ENCODE measurements at regions not wholly inside any gene's neighbourhood (a gene's known extent, or its start where the extent isn't known, plus 50 kb on each side); places are given as distances from the start of the nearest gene placed in this dataset.

DNA sequence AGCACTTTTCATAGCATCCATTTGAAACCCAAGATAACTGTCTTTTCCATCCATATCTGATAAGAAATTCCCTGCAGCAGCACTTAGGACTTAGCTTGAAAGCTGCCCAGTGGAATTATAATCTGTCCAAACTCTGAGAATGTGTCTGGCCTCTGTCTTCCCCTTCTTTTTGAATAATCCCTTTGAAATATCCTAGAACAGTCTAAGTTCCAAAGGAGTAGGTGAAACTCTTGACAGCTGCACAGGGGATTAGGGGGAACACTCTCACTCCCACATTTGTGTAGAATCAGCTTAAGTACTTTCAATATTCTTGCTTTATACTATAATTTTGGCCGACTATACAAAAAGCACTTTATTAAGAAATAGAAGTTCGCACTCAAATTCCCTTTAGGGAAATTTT, 157.7 kb downstream of the PAPSS1 start:
- Histone ChIP-seq H3K36me3 (no peaks in the 10 kb centered on the region), H3K27me3 (no peaks in the 10 kb centered on the region), H3K4me3 (no peak overlapping the region), H3K4me1 (no peaks in the 10 kb centered on the region), H3K27ac (no peak overlapping the region), H3K9me3 (peaks cover 0 to 21% (median 0%) of the 10 kb centered on the region in 3 donors)
- no peak for ATAC-seq
- TF ChIP-seq EP300 (IDR thresholded peaks at IDR 0.05) (no peak), POLR2A (IDR thresholded peaks at IDR 0.05) (no peak), POLR2AphosphoS5 (IDR thresholded peaks at IDR 0.05) (no peak)
- TF ChIP-seq, protein P1, sequence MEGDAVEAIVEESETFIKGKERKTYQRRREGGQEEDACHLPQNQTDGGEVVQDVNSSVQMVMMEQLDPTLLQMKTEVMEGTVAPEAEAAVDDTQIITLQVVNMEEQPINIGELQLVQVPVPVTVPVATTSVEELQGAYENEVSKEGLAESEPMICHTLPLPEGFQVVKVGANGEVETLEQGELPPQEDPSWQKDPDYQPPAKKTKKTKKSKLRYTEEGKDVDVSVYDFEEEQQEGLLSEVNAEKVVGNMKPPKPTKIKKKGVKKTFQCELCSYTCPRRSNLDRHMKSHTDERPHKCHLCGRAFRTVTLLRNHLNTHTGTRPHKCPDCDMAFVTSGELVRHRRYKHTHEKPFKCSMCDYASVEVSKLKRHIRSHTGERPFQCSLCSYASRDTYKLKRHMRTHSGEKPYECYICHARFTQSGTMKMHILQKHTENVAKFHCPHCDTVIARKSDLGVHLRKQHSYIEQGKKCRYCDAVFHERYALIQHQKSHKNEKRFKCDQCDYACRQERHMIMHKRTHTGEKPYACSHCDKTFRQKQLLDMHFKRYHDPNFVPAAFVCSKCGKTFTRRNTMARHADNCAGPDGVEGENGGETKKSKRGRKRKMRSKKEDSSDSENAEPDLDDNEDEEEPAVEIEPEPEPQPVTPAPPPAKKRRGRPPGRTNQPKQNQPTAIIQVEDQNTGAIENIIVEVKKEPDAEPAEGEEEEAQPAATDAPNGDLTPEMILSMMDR (IDR thresholded peaks at IDR 0.05): no peak
- WGBS, 2 donors (ENCODE audit: low coverage in 1 of 2): 88 to 100% methylated on average over 2 of the region's 2 CpGs

DNA sequence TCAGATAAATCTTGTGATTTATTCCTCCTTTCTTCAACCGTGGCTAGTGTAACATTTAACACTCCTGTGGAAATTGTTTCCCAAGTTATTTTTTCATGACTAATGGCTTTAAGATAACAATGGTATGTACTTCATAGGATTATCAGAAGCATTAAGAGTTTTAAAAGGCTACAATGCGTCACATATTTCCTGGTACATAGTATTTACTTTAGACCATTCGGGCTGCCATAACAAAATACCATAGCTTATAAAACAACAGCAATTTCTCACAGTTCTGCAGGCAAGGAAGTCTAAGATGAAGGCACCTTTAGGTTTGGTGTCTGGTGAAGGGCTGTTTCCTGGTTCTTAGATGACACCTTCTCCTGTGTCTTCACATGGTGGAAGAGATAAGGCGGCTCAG, 158.6 kb downstream of the PAPSS1 start:
- Histone ChIP-seq H3K4me1 (no peaks in the 10 kb centered on the region), H3K36me3 (no peaks in the 10 kb centered on the region), H3K4me3 (no peak overlapping the region), H3K27me3 (no peaks in the 10 kb centered on the region), H3K9me3 (peaks cover 0 to 21% (median 0%) of the 10 kb centered on the region in 3 donors), H3K27ac (no peak overlapping the region)
- TF ChIP-seq EP300 (IDR thresholded peaks at IDR 0.05): no peak
- TF ChIP-seq, protein P1 (IDR thresholded peaks at IDR 0.05): no peak
- TF ChIP-seq POLR2A (IDR thresholded peaks at IDR 0.05): no peak
- TF ChIP-seq POLR2AphosphoS5 (IDR thresholded peaks at IDR 0.05): no peak
- WGBS, 2 donors (ENCODE audit: low coverage in 1 of 2): 36 to 47% methylated on average over 4 of the region's 4 CpGs
- ATAC-seq: no peak

DNA sequence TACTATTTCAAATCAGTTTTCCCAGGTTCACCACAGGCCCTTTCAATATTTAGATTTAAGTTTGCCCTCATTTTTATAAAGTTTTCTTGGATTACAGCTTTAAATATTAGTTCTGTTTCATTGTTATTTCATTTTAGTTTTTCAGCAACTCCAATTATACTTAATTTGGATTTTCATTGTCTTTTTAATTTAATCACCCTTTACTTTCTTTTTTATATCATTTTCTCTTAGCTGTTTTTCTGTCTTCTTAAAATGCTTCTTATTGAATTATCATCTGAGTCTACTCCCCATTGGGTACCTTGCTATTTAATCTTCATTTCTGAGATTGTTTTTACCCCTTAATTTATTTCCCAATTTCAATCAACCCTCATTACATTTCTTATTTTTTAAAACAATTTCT, 160.4 kb downstream of the PAPSS1 start:
- no peak for ATAC-seq
- Histone ChIP-seq H3K4me3 (no peak overlapping the region), H3K27ac (no peak overlapping the region), H3K36me3 (no peaks in the 10 kb centered on the region), H3K9me3 (peaks cover 0 to 16% (median 0%) of the 10 kb centered on the region in 3 donors), H3K4me1 (no peaks in the 10 kb centered on the region), H3K27me3 (no peaks in the 10 kb centered on the region)
- no peak for TF ChIP-seq POLR2A (IDR thresholded peaks at IDR 0.05)

DNA sequence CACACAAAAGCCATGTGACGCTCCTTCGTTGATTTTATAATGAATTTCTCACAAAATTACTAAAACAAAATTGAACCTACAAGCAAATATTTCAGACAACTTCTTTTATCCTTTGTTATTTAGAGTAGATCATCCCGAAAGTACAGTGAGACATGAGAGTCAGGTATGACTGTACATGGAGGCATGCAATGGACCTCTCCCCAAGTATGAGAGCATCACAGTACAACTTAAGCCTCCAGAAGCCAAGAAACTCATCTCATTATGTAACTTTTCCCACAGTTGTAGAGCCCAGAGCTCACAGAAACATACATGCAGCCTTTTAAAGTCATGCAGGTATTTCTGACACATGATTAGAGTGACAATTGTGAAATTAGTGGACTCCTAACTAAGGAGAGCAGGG, 167.7 kb downstream of the PAPSS1 start:
- no peak for ATAC-seq
- H3K4me3 ChIP-seq: no peak overlapping the region
- 69 to 90% methylated on average over 3 of the region's 3 CpGs for WGBS, 2 donors (ENCODE audit: low coverage in 1 of 2)

DNA sequence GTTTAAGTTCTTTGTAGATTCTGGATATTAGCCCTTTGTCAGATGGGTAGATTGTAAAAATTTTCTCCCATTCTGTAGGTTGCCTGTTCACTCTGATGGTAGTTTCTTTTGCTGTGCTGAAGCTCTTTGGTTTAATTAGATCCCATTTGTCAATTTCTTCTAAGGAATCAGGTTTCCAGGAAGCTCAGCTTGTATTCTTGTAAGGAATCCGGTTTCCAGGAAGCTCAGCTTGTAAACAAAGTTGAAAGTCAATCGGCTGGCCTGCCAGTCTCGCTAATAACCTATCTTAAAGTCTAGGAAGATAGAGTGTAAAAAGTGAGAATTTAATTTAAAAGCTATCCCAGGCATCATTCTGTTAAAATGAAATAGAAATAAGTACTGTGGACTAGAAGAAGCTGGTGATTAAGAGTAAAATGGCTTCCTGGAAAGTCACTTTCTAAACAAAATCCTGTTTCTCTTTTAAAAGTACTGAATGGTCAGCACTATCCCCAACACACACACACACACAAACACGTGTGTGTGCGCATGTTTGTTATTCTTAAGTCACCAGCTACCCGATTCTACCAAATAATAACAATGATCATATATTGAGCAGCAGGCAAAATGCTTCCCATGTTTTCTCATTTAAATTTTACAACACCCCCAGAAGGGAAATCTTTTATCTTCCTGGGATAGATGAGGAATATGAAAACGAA, 171.7 kb downstream of the PAPSS1 start:
- no peaks in the 10 kb centered on the region for H3K4me1 ChIP-seq
- WGBS, 2 donors (ENCODE audit: low coverage in 1 of 2): 36 to 51% methylated on average over 4 to 6 of the region's 7 CpGs
- no peak overlapping the region for H3K27ac ChIP-seq
- no peak overlapping the region for H3K4me3 ChIP-seq
- no peak for TF ChIP-seq EP300 (IDR thresholded peaks at IDR 0.05)
- no peak for TF ChIP-seq POLR2AphosphoS5 (IDR thresholded peaks at IDR 0.05)
- no peak for TF ChIP-seq POLR2A (IDR thresholded peaks at IDR 0.05)
- TF ChIP-seq, protein P1 (IDR thresholded peaks at IDR 0.05): no peak
- no peaks in the 10 kb centered on the region for H3K36me3 ChIP-seq
- H3K9me3 ChIP-seq: no peaks in the 10 kb centered on the region
- no peak for ATAC-seq
- no peaks in the 10 kb centered on the region for H3K27me3 ChIP-seq

More for the DNA sequence above, 167.7 kb downstream of the PAPSS1 start:
- Histone ChIP-seq H3K27me3 (no peaks in the 10 kb centered on the region), H3K9me3 (no peaks in the 10 kb centered on the region), H3K36me3 (no peaks in the 10 kb centered on the region), H3K27ac (no peak overlapping the region), H3K4me1 (no peaks in the 10 kb centered on the region)
- TF ChIP-seq POLR2AphosphoS5 (IDR thresholded peaks at IDR 0.05) (no peak), EP300 (IDR thresholded peaks at IDR 0.05) (no peak), POLR2A (IDR thresholded peaks at IDR 0.05) (no peak)
- TF ChIP-seq, protein P1 (IDR thresholded peaks at IDR 0.05): no peak
